ENCODE measurements at regions not wholly inside any gene's neighbourhood (a gene's known extent, or its start where the extent isn't known, plus 50 kb on each side); places are given as distances from the start of the nearest gene placed in this dataset.
A peak's percentile ranks its signal among the peaks of the same experiment; 100 is the strongest.

DNA sequence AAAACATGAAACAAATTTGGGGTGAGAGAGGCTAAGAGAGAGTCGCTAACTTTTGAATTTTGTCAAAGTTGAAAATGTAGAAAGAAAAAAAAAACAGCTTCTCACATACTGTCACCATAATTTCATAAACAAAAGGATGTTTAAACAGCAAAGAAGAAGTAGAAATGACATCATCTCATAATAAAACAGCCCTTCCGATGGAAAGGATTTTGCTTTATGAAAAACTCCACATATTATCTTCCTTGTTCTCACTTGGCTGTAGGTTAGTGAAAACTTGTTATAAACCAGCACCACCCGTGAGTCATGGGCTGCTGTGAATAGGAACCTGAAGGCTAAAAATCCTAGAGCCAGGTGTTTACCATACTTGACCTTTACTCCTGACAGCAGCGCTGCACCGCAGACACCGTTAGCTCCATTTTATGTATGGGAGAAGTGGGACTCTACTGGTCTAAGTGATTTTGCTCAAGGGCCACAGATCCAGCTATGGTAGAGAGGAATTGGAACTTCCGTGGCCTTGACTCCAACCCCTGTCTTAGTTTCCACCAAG lies 63.0 kb upstream of the VRK1 start:
- Histone ChIP-seq H3K4me3 (no peak overlapping the region), H3K36me3 (ENCODE audit: insufficient read depth, low read length) (no peaks in the 10 kb centered on the region), H3K27ac (no peak overlapping the region), H3K9ac (ENCODE audit: insufficient read length) (no peak overlapping the region), H3K9me3 (ENCODE audit: low read depth, low read length) (no peaks in the 10 kb centered on the region)
- TF ChIP-seq EZH2 (IDR thresholded peaks at IDR 0.05) (no peak), FOXP2 (optimal IDR thresholded peaks at IDR 0.05; ENCODE audit: control extremely low read depth, extremely low read length, insufficient read depth) (no peak), POLR2AphosphoS5 (IDR thresholded peaks at IDR 0.05; ENCODE audit: borderline replicate concordance, low read depth, low read length) (no peak)
- no peak for DNase-seq (ENCODE audit: low read depth, low spot score)

- H3K4me3 ChIP-seq: peak overlapping the region; percentile 8; the same call in 1 of the 2 replicates
- no peaks in the 10 kb centered on the region for H3K9me3 ChIP-seq (ENCODE audit: low read depth, low read length)
- peak; percentile 51 for DNase-seq (ENCODE audit: low read depth, low spot score)
- H3K27ac ChIP-seq: no peak overlapping the region
- TF ChIP-seq EZH2 (IDR thresholded peaks at IDR 0.05) (no peak), POLR2AphosphoS5 (IDR thresholded peaks at IDR 0.05; ENCODE audit: borderline replicate concordance, low read depth, low read length) (no peak), FOXP2 (optimal IDR thresholded peaks at IDR 0.05; ENCODE audit: control extremely low read depth, extremely low read length, insufficient read depth) (no peak)
- no peak overlapping the region for H3K9ac ChIP-seq (ENCODE audit: insufficient read length)
- H3K36me3 ChIP-seq (ENCODE audit: insufficient read depth, low read length): no peaks in the 10 kb centered on the region
Observed at GRCh38 chr14:96735526-96735925, 61.7 kb upstream of the VRK1 start.

DNA sequence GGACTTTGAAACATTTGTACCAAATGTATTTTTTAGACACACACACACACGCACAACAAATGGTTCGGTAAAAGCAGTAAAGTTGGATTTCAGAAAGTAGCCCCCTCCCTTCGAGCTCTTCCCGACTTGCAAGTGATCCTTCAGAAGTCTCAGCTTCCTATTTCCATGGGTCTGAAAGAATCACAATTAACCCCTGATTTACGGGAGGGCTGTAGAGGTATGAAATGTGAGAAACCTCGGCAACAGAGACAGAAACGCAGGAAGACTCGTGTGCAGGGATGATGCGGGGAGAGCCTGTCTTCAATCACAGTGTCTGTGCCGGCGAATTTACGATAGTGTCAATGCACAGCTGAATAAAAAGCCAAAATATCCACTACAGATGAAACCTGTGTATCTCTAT lies 60.7 kb upstream of the VRK1 start:
- Histone ChIP-seq H3K4me3 (no peak overlapping the region), H3K27ac (no peak overlapping the region), H3K9ac (ENCODE audit: insufficient read length) (no peak overlapping the region), H3K9me3 (ENCODE audit: low read depth, low read length) (no peaks in the 10 kb centered on the region), H3K36me3 (ENCODE audit: insufficient read depth, low read length) (no peaks in the 10 kb centered on the region)
- DNase-seq (ENCODE audit: low read depth, low spot score): no peak
- TF ChIP-seq POLR2AphosphoS5 (IDR thresholded peaks at IDR 0.05; ENCODE audit: borderline replicate concordance, low read depth, low read length) (no peak), EZH2 (IDR thresholded peaks at IDR 0.05) (no peak), FOXP2 (optimal IDR thresholded peaks at IDR 0.05; ENCODE audit: control extremely low read depth, extremely low read length, insufficient read depth) (no peak)

GRCh38 chr14:96737881-96738280 lies 59.3 kb upstream of the VRK1 start:
- H3K36me3 ChIP-seq (ENCODE audit: insufficient read depth, low read length): no peaks in the 10 kb centered on the region
- no peak overlapping the region for H3K27ac ChIP-seq
- no peak for TF ChIP-seq POLR2AphosphoS5 (IDR thresholded peaks at IDR 0.05; ENCODE audit: borderline replicate concordance, low read depth, low read length)
- no peak for TF ChIP-seq EZH2 (IDR thresholded peaks at IDR 0.05)
- no peak for TF ChIP-seq FOXP2 (optimal IDR thresholded peaks at IDR 0.05; ENCODE audit: control extremely low read depth, extremely low read length, insufficient read depth)
- H3K9ac ChIP-seq (ENCODE audit: insufficient read length): no peak overlapping the region
- H3K4me3 ChIP-seq: no peak overlapping the region
- DNase-seq (ENCODE audit: low read depth, low spot score): no peak
- no peaks in the 10 kb centered on the region for H3K9me3 ChIP-seq (ENCODE audit: low read depth, low read length)

- Histone ChIP-seq H3K4me3 (no peak overlapping the region), H3K9me3 (ENCODE audit: low read depth, low read length) (no peaks in the 10 kb centered on the region), H3K27ac (peak overlapping the region; percentile 60), H3K36me3 (ENCODE audit: insufficient read depth, low read length) (no peaks in the 10 kb centered on the region), H3K9ac (ENCODE audit: insufficient read length) (peak overlapping the region; percentile 52)
- TF ChIP-seq FOXP2 (optimal IDR thresholded peaks at IDR 0.05; ENCODE audit: control extremely low read depth, extremely low read length, insufficient read depth): no peak
- TF ChIP-seq POLR2AphosphoS5 (IDR thresholded peaks at IDR 0.05; ENCODE audit: borderline replicate concordance, low read depth, low read length): no peak
- TF ChIP-seq EZH2 (IDR thresholded peaks at IDR 0.05): no peak
- no peak for DNase-seq (ENCODE audit: low read depth, low spot score)
Observed at GRCh38 chr14:96739200-96739910, 57.8 kb upstream of the VRK1 start.

DNA sequence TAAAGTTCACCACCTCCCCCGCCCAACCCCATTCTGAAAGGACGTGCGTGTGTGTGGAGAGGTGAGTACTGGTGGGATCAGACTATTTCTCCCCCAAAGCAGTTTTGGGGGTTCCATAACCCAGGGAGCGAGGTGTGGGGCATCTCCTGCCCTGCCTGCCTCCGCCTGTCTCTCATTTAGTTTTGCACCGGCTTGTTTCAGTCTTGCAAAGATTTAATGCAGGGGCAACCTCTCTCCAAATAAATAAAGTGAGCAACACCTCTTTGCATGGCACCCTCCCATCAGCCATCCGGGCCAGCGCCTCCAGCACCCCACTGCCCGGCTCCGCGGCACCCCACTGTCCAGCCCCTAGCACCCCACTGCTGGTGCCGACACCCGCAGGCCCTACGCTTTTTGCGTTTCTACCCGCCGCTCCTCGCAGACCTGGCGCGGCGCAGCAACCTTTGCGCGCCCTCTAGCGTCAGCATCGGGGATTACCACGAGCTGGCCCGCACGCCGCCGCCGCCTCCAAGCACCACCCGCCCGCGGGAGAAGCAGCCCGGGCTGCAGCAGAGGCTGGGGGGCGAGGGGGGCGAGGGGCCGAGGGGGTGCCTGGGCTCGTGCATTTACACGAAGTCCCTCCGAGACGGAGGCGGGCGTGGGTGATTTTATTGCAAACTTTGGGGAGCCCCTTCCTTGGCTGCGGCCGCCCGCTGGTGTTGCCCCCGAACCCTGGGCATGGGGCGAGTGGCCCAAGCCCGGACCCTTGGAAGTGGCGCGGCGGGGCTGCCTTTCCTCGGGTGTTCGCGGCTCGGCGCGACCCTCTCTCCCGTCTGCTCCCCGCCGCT lies 55.8 kb upstream of the VRK1 start:
- H3K9me3 ChIP-seq (ENCODE audit: low read depth, low read length): no peaks in the 10 kb centered on the region
- no peaks in the 10 kb centered on the region for H3K36me3 ChIP-seq (ENCODE audit: insufficient read depth, low read length)
- H3K27ac ChIP-seq: no peak overlapping the region
- peak overlapping the region; percentile 23 for H3K9ac ChIP-seq (ENCODE audit: insufficient read length)
- peak overlapping the region; percentile 85 for H3K4me3 ChIP-seq
- no peak for DNase-seq (ENCODE audit: low read depth, low spot score)
- TF ChIP-seq FOXP2 (optimal IDR thresholded peaks at IDR 0.05; ENCODE audit: control extremely low read depth, extremely low read length, insufficient read depth): no peak

DNA sequence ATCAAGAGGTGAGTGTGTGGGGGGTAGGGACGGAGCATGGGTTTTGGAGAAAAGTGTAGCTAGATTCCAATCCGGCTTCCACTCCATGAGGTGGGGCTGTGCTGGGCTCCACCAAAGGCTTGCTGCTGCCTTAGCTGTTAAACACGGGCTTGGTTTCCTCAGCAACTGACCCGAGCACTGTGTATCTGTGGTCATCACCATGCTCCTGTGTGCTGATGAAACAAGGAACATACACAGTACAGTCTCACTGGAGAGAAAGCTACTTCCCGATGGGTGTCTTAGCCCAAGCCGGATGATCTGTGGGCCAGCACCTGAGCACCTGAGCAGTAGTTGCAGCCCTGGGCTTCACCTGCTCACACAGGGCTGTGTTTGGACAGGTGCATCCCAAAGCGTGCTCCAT lies 52.9 kb upstream of the VRK1 start:
- Histone ChIP-seq H3K36me3 (ENCODE audit: insufficient read depth, low read length) (no peaks in the 10 kb centered on the region), H3K9me3 (ENCODE audit: low read depth, low read length) (no peaks in the 10 kb centered on the region), H3K27ac (no peak overlapping the region), H3K4me3 (no peak overlapping the region), H3K9ac (ENCODE audit: insufficient read length) (no peak overlapping the region)
- no peak for DNase-seq (ENCODE audit: low read depth, low spot score)
- TF ChIP-seq POLR2AphosphoS5 (IDR thresholded peaks at IDR 0.05; ENCODE audit: borderline replicate concordance, low read depth, low read length) (no peak), FOXP2 (optimal IDR thresholded peaks at IDR 0.05; ENCODE audit: control extremely low read depth, extremely low read length, insufficient read depth) (no peak), EZH2 (IDR thresholded peaks at IDR 0.05) (no peak)

DNA sequence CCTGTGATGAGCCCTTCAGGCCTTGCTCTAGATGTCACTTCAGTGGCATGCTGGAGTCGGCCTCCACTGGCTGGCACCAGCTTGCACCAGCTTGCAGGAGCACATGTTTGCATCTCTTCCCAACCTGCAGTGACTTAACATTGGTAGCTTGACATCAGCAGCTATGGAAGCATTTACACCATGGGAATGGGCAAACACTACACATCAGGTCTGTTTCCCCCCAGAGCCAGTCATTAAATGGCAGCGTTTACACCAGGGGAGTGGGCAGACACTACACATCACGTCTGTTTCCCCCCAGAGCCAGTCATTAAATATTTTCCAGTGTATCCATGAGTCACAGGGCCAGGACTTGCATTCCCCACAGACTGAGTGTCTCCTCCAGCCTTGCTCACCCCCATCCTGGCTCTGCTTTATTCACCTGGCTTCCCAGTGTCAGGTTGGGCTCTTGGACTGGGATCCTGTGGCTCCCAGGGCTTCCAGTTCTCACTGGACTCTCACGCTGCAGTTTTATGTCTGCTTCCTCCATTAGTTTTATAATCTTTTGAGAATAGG lies 51.6 kb upstream of the VRK1 start:
- Histone ChIP-seq H3K9ac (ENCODE audit: insufficient read length) (no peak overlapping the region), H3K9me3 (ENCODE audit: low read depth, low read length) (no peaks in the 10 kb centered on the region), H3K27ac (no peak overlapping the region), H3K4me3 (no peak overlapping the region), H3K36me3 (ENCODE audit: insufficient read depth, low read length) (no peaks in the 10 kb centered on the region)
- no peak for TF ChIP-seq EZH2 (IDR thresholded peaks at IDR 0.05)
- TF ChIP-seq FOXP2 (optimal IDR thresholded peaks at IDR 0.05; ENCODE audit: control extremely low read depth, extremely low read length, insufficient read depth): no peak
- TF ChIP-seq POLR2AphosphoS5 (IDR thresholded peaks at IDR 0.05; ENCODE audit: borderline replicate concordance, low read depth, low read length): no peak
- no peak for DNase-seq (ENCODE audit: low read depth, low spot score)
